ENCODE measurements at regions not wholly inside any gene's neighbourhood (a gene's known extent, or its start where the extent isn't known, plus 50 kb on each side); places are given as distances from the start of the nearest gene placed in this dataset.

DNA sequence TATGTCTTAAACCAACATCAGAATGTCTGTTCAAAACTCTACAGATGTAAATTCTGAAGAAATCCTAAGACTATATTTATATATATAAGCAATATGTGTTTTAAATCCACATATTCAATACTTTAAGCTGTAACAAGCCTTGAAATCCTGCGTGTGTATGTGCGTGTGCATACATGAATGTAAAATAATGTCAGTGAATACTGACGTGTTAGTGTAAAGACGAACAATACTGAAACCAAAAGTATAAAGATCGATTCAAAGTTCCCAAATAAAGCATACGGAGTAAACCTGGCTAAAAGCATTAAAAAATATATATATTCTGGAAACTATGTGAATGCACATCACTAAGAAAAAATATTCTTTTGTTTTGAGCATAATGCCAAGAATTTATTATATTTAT lies 668.6 kb upstream of the NCAM2 start:
- TF ChIP-seq CTCF (IDR thresholded peaks at IDR 0.05) (no peak), POLR2A (IDR thresholded peaks at IDR 0.05) (no peak), EP300 (IDR thresholded peaks at IDR 0.05) (no peak), POLR2AphosphoS5 (IDR thresholded peaks at IDR 0.05) (no peak)
